GM18951 (cell line): ENCODE measurements at regions not wholly inside any gene's neighbourhood (a gene's known extent, or its start where the extent isn't known, plus 50 kb on each side); places are given as distances from the start of the nearest gene placed in this dataset.

Source experiments
- POLR2A ChIP-seq: IDR thresholded peaks from 4 replicates; pipeline ENCODE4 v1.6.1; 2011; ENCODE audit warnings: mild to moderate bottlenecking; ENCODE audit not compliant: insufficient read length, insufficient read depth; ENCODE audit errors: extremely low read depth
- in situ Hi-C: fragments of 300-500 bp; cut with MboI; formaldehyde crosslinking; loops from one replicate; pipeline ENCODE4 v1.12.0; 2022; ENCODE audit warnings: low sequenced_read_pairs, mixed read lengths, inconsistent platforms; ENCODE audit not compliant: unreplicated experiment

DNA sequence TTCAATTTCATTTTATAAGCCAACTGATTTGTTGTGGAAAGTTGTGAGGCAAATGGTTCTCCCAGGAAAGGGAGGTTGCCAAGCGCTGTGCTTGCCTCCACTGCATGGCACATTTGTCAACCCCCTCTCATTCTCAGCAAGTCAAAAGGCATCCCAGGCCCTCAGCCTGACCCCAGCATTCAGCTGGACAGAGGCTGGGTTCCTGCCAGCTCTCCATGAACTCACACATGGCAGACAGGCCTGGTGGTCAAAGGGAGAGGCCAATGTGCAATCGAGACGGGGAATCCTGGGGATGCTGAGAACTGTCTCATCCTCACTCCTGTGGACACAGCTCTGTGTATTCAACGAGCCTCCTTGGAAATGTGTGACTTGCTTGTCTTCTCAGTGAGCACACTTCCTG is 106.0 kb upstream of the CDH4 start:
- TF ChIP-seq POLR2A: no peak

DNA sequence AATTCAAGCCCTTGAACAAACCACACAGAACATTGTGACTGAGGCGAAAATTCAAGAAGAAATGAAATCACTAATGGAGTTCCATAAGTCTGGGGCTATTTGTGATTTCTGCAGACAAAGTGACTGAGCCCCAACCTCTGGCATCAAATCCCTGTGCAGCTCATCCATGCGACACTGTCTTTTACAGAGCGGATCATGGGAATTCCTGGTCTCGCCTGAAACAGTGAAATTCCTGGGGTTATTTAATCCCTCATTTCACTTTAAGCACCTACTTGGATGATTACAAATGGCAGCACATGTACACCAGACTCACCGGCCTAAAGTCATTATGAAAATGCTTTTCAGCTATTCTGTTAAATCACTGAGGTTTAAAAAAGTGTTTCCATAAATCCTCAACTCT is 102.4 kb upstream of the CDH4 start:
- TF ChIP-seq POLR2A: no peak
- in situ Hi-C loops: no loop called here

More for the DNA sequence above, 106.0 kb upstream of the CDH4 start:
- in situ Hi-C loops: no loop called here

DNA sequence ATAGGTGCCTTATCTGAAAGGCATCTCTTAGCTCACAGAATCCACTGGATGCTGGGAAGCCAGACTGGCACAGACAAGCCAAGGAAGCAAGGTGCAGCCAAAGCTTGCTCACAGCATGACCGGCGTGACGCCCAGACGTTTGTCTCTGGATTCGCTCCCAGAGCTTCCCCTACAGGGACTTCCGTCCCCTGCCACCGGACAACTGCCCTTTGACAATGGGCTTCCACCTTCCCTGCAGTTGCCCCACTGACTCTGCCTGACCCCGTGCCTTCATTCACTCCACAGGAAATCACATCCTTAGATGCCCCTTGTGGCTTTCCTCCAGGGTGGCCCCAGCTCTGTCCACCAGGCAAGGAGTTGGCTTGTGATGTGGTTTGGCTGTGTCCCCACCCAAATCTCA is 94.8 kb upstream of the CDH4 start:
- no peak for TF ChIP-seq POLR2A
- in situ Hi-C loops: no loop called here

DNA sequence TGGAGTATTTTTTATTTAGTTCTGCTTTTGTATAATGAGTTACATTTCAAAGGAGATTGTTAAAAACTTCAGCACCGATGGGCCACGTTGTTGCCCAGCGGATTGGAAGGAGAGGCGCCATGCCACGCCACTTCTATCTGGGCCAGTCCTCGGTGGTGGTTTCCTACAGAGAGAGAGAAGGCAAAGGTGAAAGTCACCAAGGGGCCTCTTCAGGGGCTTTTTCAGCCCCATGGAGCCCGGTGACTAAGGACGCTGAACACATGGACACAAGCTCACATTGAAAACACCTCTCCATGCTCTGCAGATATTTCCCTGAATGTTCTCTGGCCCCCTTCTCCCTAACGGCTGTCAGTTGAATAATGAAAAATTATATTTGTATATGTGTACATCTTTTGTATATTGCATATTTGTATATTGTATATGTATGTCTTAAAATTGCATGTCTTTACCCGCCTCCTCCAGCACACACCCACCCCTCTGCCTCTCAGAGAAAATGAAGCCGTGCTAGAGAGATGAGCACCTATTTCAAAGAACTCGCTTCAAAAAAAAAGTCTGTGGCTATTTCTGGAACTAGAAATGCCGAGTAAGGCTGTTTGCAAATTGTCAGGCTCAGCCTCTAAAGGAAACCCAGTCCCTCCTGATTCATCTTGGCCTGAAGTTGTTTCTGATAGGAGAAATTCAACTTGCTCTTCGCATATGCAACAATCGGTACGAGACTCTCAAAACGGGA is 91.9 kb upstream of the CDH4 start:
- in situ Hi-C loops: no loop called here

DNA sequence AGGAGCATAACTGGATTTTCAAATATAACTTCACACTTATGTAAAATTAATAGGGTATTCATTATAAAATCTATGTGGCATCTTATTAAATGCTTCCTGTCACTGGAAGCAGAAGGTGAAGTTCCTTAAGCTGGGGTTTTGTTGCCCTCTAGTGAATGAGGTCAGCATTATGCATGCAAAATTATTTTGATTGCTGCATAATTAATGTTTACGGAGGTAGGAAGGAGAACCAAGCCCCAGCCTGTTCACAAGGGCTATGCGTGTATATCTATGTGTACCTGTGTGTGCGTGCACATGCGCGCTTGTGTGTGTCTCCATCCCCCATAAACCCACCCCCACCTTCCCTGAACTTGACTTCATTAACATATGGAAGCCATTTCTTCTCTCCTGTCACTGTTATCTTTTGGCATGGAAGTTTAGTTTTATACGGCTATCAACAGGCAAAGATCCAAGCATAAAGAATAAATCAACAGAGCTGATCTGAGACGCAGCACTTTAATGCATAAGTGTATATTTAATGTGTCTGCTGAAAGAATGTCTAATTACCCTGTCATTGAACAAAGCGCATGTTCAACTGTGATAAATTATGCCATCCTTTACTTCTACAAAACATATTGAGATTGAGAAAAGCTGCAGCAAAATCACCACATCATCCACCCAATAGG is 90.2 kb upstream of the CDH4 start:
- TF ChIP-seq POLR2A: no peak
- in situ Hi-C loops: no loop called here

More for the DNA sequence above, 91.9 kb upstream of the CDH4 start:
- TF ChIP-seq POLR2A: no peak

- no peak for TF ChIP-seq POLR2A
- in situ Hi-C loops: no loop called here
Observed at GRCh38 chr20:61162451-61162850, 89.6 kb upstream of the CDH4 start.

DNA sequence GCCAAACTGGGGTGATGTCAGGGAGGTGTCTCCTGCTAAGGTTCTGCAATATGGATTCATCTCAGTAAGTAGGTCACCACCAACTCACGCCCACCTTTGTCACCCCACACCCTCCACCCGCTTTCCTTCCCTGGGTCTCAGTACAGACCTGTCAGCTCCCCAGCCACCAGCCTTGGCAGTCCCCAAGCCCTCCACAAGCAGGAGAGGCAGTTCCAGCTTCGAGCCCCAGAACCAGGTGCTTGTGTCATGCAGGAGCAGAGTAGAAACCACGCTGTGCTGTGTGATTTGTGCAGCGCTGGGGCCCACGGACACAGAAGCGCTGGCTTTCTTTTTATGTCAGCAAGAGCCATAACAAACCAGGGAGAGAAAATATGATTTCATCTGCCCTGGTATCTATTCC is 89.0 kb upstream of the CDH4 start:
- in situ Hi-C loops: no loop called here
- TF ChIP-seq POLR2A: no peak

DNA sequence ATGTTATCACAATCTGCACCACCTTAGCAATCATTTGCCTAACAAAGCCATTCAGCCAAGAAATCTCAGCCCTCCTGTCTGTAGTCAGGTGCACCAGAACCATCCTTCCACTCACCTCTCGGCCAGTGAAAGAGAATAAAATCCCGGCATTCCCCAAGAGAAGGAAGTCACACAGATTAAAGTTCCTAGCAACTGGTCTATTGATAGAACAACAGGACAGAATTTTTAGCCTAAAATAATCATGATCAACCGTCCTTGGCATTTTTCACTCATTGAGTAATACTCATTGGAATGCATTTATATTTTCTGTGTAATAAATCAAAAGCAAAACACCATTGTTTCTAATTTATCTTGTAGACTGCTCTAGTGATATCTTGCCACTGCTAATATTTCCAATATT is 85.7 kb upstream of the CDH4 start:
- TF ChIP-seq POLR2A: no peak
- in situ Hi-C loops: no loop called here

DNA sequence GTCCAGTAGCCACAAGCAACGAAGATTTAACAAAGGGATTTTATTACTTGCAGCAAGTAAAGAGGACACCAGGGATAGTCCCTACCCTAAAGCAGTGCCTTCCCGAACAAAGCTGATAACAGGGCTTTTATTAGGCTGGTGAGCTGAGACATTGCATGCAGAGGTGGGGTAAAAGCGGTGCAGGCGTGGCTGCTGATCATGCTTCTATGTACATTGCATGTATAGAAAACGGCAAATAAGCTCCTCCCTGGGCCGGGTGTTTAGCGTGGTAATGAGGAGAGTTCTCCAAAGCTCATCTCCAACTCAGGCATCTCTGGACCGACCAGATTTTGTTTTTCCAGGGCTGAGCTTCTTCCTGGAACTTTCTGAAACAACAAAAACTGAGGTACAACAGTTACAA is 83.5 kb upstream of the CDH4 start:
- in situ Hi-C loops: no loop called here
- no peak for TF ChIP-seq POLR2A

DNA sequence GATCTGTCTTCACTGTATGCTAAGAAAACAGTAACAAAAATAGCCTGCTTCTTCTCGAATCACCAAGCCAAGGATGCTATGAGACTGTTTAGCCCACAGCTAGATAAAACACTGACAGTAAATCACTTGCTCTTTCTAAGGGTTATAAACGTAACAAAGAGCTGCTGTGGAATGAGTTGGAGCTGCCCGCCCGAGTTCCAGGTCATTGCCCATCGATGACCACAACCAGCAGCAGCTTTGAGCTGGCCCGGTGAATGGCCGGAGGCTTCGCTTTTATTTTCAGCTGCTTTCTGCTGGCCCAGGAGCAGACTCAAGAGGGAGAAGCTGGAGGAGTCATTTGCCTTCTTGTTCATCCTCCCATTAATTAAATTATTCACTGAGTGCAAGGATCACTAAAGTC is 82.2 kb upstream of the CDH4 start:
- TF ChIP-seq POLR2A: no peak
- in situ Hi-C loops: no loop called here

GRCh38 chr20:61170496-61171320 is 81.4 kb upstream of the CDH4 start:
- TF ChIP-seq POLR2A: no peak
- in situ Hi-C loops: no loop called here

DNA sequence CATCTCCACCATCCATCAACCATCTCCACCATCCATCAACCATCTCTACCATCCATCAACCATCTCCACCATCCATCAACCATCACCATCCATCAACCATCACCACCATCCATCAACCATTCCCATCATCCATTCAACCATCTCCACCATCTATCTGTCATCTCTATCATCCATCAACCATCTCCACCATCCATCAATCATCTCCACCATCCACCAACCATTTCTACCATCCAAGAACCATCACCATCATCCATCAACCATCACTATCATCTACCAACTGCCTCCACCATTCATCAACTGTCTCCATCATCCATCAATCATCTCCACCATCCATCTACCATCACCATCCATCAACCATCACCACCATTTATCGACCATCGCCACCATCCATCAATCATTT is 78.8 kb upstream of the CDH4 start:
- TF ChIP-seq POLR2A: no peak
- in situ Hi-C loops: no loop called here

GRCh38 chr20:61173961-61174725 is 77.9 kb upstream of the CDH4 start:
- in situ Hi-C loops: no loop called here

GRCh38 chr20:61176874-61177273 is 75.2 kb upstream of the CDH4 start:
- no peak for TF ChIP-seq POLR2A
- in situ Hi-C loops: no loop called here

More at GRCh38 chr20:61173961-61174725, 77.9 kb upstream of the CDH4 start:
- TF ChIP-seq POLR2A: no peak
